CD8-positive, alpha-beta memory T cell (primary cell): ENCODE measurements at regions not wholly inside any gene's neighbourhood (a gene's known extent, or its start where the extent isn't known, plus 50 kb on each side); places are given as distances from the start of the nearest gene placed in this dataset.

Experiments used
- CTCF ChIA-PET: fragments of 350-600 bp; sonication (Branson Sonifier 250); formaldehyde crosslinking; loops from one replicate; lab custom pipeline; 2021; ENCODE audit warnings: antibody characterized with exemption; lab: Charles Lee
- POLR2A ChIA-PET: fragments of 350-600 bp; sonication (Branson Sonifier 250); formaldehyde crosslinking; loops from one replicate; lab custom pipeline; 2021; ENCODE audit warnings: antibody characterized with exemption; lab: Charles Lee
- DNase-seq, 5 donors: peaks; one replicate each; pipeline versions ENCODE4 v3.0.0 to v3.0.0-alpha.2; 2020 to 2022; ENCODE audit warnings: mixed read lengths in 1 of 5
- H3K27ac ChIP-seq: one replicate; pipeline ENCODE4 v1.7.0; 2013; ENCODE audit warnings: low read depth, mild to moderate bottlenecking, low read length, moderate library complexity
- H3K27me3 ChIP-seq: 2 replicates; pipeline ENCODE4 v1.7.0; 2013; ENCODE audit warnings: low read length, mild to moderate bottlenecking; ENCODE audit not compliant: insufficient read depth, poor library complexity, severe bottlenecking
- H3K36me3 ChIP-seq: 2 replicates; pipeline ENCODE4 v1.7.0; 2013; ENCODE audit warnings: mild to moderate bottlenecking, low read length, moderate library complexity; ENCODE audit not compliant: insufficient read depth
- H3K4me1 ChIP-seq: 2 replicates; pipeline ENCODE4 v1.7.0; 2013; ENCODE audit warnings: mild to moderate bottlenecking, low read length, moderate library complexity; ENCODE audit not compliant: insufficient read depth
- H3K4me3 ChIP-seq: 2 replicates; pipeline ENCODE4 v1.7.0; 2013; ENCODE audit warnings: mild to moderate bottlenecking, low read length
- H3K9me3 ChIP-seq: 2 replicates; pipeline ENCODE4 v1.7.0; 2013; ENCODE audit warnings: mild to moderate bottlenecking, low read length
- H3K27ac Mint-ChIP-seq, 8 donors: one replicate each; pipeline ENCODE4 v1.8.0; 2020 to 2021; ENCODE audit warnings: mixed read lengths in 8 of 8, mild to moderate bottlenecking in 6 of 8, inconsistent platforms in 3 of 8, moderate library complexity in 3 of 8
- H3K27me3 Mint-ChIP-seq, 2 donors: one replicate each; pipeline ENCODE4 v1.8.0; 2020 to 2021; ENCODE audit warnings: mixed read lengths in 2 of 2, mild to moderate bottlenecking in 1 of 2, moderate library complexity in 1 of 2
- H3K36me3 Mint-ChIP-seq, 3 donors: one replicate each; pipeline ENCODE4 v1.8.0; 2020 to 2021; ENCODE audit warnings: mixed read lengths in 3 of 3, inconsistent platforms in 1 of 3, mild to moderate bottlenecking in 1 of 3
- H3K4me1 Mint-ChIP-seq, 3 donors: one replicate each; pipeline ENCODE4 v1.8.0; 2020 to 2021; ENCODE audit warnings: mixed read lengths in 3 of 3, inconsistent platforms in 1 of 3, mild to moderate bottlenecking in 1 of 3
- H3K4me3 Mint-ChIP-seq, 7 donors: one replicate each; pipeline ENCODE4 v1.8.0; 2020 to 2021; ENCODE audit warnings: mixed read lengths in 7 of 7, mild to moderate bottlenecking in 6 of 7, moderate library complexity in 4 of 7, inconsistent platforms in 2 of 7
- H3K9me3 Mint-ChIP-seq, 5 donors: one replicate each; pipeline ENCODE4 v1.8.0; 2020 to 2022; ENCODE audit warnings: mixed read lengths in 5 of 5, mild to moderate bottlenecking in 3 of 5, moderate library complexity in 2 of 5, inconsistent platforms in 1 of 5

GRCh38 chr5:74094096-74094781, 468.2 kb downstream of the ARHGEF28 start:
- POLR2A ChIA-PET = no interaction called here
- peaks cover 2 to 11% of the 10 kb centered on the region in 2 donors for H3K27me3 Mint-ChIP-seq
- Histone ChIP-seq H3K4me1 (no peaks in the 10 kb centered on the region), H3K4me3 (no peak overlapping the region), H3K27me3 (no peaks in the 10 kb centered on the region), H3K9me3 (no peaks in the 10 kb centered on the region), H3K36me3 (no peaks in the 10 kb centered on the region), H3K27ac (no peak overlapping the region)
- H3K4me1 Mint-ChIP-seq = no peaks in the 10 kb centered on the region
- peaks cover 0 to 1% (median 0%) of the 10 kb centered on the region in 5 donors for H3K9me3 Mint-ChIP-seq
- no peak for DNase-seq
- no peak overlapping the region for H3K4me3 Mint-ChIP-seq
- CTCF ChIA-PET = no interaction called here
- H3K36me3 Mint-ChIP-seq = no peaks in the 10 kb centered on the region
- no peak overlapping the region for H3K27ac Mint-ChIP-seq

- no peak for DNase-seq
- ChIA-PET POLR2A (no interaction called here), CTCF (no interaction called here)
- Mint-ChIP-seq H3K27me3 (peaks cover 7 to 15% of the 10 kb centered on the region in 2 donors), H3K36me3 (no peaks in the 10 kb centered on the region), H3K4me1 (no peaks in the 10 kb centered on the region), H3K4me3 (no peak overlapping the region), H3K9me3 (no peaks in the 10 kb centered on the region), H3K27ac (no peak overlapping the region)
- Histone ChIP-seq H3K36me3 (no peaks in the 10 kb centered on the region), H3K27ac (no peak overlapping the region), H3K4me1 (no peaks in the 10 kb centered on the region), H3K9me3 (no peaks in the 10 kb centered on the region), H3K4me3 (no peak overlapping the region), H3K27me3 (no peaks in the 10 kb centered on the region)
These were observed 467.6 kb downstream of the ARHGEF28 start for GRCh38 chr5:74093561-74093960.

- no peak overlapping the region for H3K27ac Mint-ChIP-seq
- POLR2A ChIA-PET = no interaction called here
- H3K27me3 Mint-ChIP-seq = peaks cover 7 to 15% of the 10 kb centered on the region in 2 donors
- H3K27me3 ChIP-seq = no peaks in the 10 kb centered on the region
- no peak overlapping the region for H3K4me3 ChIP-seq
- CTCF ChIA-PET = no interaction called here
- H3K4me3 Mint-ChIP-seq = no peak overlapping the region
- H3K4me1 Mint-ChIP-seq = no peaks in the 10 kb centered on the region
- H3K9me3 ChIP-seq = no peaks in the 10 kb centered on the region
- H3K27ac ChIP-seq = no peak overlapping the region
- no peaks in the 10 kb centered on the region for H3K4me1 ChIP-seq
- no peaks in the 10 kb centered on the region for H3K36me3 Mint-ChIP-seq
- DNase-seq = no peak
- no peaks in the 10 kb centered on the region for H3K36me3 ChIP-seq
- no peaks in the 10 kb centered on the region for H3K9me3 Mint-ChIP-seq
These were observed 466.8 kb downstream of the ARHGEF28 start for GRCh38 chr5:74092766-74093165.

GRCh38 chr5:74085782-74086181, 459.8 kb downstream of the ARHGEF28 start:
- no peaks in the 10 kb centered on the region for H3K36me3 ChIP-seq
- H3K9me3 ChIP-seq = no peaks in the 10 kb centered on the region
- Mint-ChIP-seq H3K4me1 (no peaks in the 10 kb centered on the region), H3K4me3 (no peak overlapping the region), H3K27me3 (peaks cover 6 to 19% of the 10 kb centered on the region in 2 donors), H3K9me3 (no peaks in the 10 kb centered on the region), H3K27ac (no peak overlapping the region), H3K36me3 (no peaks in the 10 kb centered on the region)
- H3K4me3 ChIP-seq = no peak overlapping the region
- H3K4me1 ChIP-seq = no peaks in the 10 kb centered on the region
- POLR2A ChIA-PET = no interaction called here
- DNase-seq = no peak
- H3K27ac ChIP-seq = no peak overlapping the region
- CTCF ChIA-PET = no interaction called here
- no peaks in the 10 kb centered on the region for H3K27me3 ChIP-seq

GRCh38 chr5:74085186-74085585, 459.2 kb downstream of the ARHGEF28 start:
- H3K9me3 ChIP-seq = no peaks in the 10 kb centered on the region
- no peaks in the 10 kb centered on the region for H3K4me1 ChIP-seq
- ChIA-PET POLR2A (no interaction called here), CTCF (no interaction called here)
- no peaks in the 10 kb centered on the region for H3K27me3 ChIP-seq
- no peak overlapping the region for H3K4me3 ChIP-seq
- H3K27ac ChIP-seq = no peak overlapping the region
- no peak for DNase-seq
- no peaks in the 10 kb centered on the region for H3K4me1 Mint-ChIP-seq
- H3K27me3 Mint-ChIP-seq = peaks cover 6 to 19% of the 10 kb centered on the region in 2 donors
- no peaks in the 10 kb centered on the region for H3K36me3 ChIP-seq
- H3K9me3 Mint-ChIP-seq = no peaks in the 10 kb centered on the region
- no peak overlapping the region for H3K4me3 Mint-ChIP-seq
- no peaks in the 10 kb centered on the region for H3K36me3 Mint-ChIP-seq
- peak overlapping the region in 1 of 8 donors; percentile 23 for H3K27ac Mint-ChIP-seq

GRCh38 chr5:74083096-74083791, 457.2 kb downstream of the ARHGEF28 start:
- Histone ChIP-seq H3K27me3 (no peaks in the 10 kb centered on the region), H3K4me1 (no peaks in the 10 kb centered on the region), H3K4me3 (no peak overlapping the region), H3K27ac (no peak overlapping the region), H3K36me3 (no peaks in the 10 kb centered on the region), H3K9me3 (no peaks in the 10 kb centered on the region)
- peaks cover 1 to 7% of the 10 kb centered on the region in 2 donors for H3K27me3 Mint-ChIP-seq
- ChIA-PET CTCF (no interaction called here), POLR2A (no interaction called here)
- H3K4me1 Mint-ChIP-seq = no peaks in the 10 kb centered on the region
- H3K36me3 Mint-ChIP-seq = no peaks in the 10 kb centered on the region
- no peak overlapping the region for H3K27ac Mint-ChIP-seq
- no peak overlapping the region for H3K4me3 Mint-ChIP-seq
- no peak for DNase-seq
- H3K9me3 Mint-ChIP-seq = no peaks in the 10 kb centered on the region

- H3K27me3 Mint-ChIP-seq = peaks cover 3 to 7% of the 10 kb centered on the region in 2 donors
- H3K27ac Mint-ChIP-seq = no peak overlapping the region
- DNase-seq = no peak
- H3K27ac ChIP-seq = no peak overlapping the region
- H3K36me3 ChIP-seq = no peaks in the 10 kb centered on the region
- no peaks in the 10 kb centered on the region for H3K36me3 Mint-ChIP-seq
- no peaks in the 10 kb centered on the region for H3K9me3 ChIP-seq
- no peaks in the 10 kb centered on the region for H3K27me3 ChIP-seq
- no peaks in the 10 kb centered on the region for H3K4me1 ChIP-seq
- H3K9me3 Mint-ChIP-seq = no peaks in the 10 kb centered on the region
- CTCF ChIA-PET = no interaction called here
- no peak overlapping the region for H3K4me3 Mint-ChIP-seq
- H3K4me1 Mint-ChIP-seq = no peaks in the 10 kb centered on the region
- H3K4me3 ChIP-seq = no peak overlapping the region
- POLR2A ChIA-PET = no interaction called here
These were observed 456.6 kb downstream of the ARHGEF28 start for GRCh38 chr5:74082512-74083055.

GRCh38 chr5:74081126-74081525, 455.1 kb downstream of the ARHGEF28 start:
- no peak for DNase-seq
- peaks cover 3 to 8% of the 10 kb centered on the region in 2 donors for H3K27me3 Mint-ChIP-seq
- no peaks in the 10 kb centered on the region for H3K9me3 ChIP-seq
- no peak overlapping the region for H3K27ac ChIP-seq
- H3K36me3 ChIP-seq = no peaks in the 10 kb centered on the region
- H3K27ac Mint-ChIP-seq = no peak overlapping the region
- POLR2A ChIA-PET = no interaction called here
- H3K4me3 ChIP-seq = no peak overlapping the region
- H3K4me3 Mint-ChIP-seq = no peak overlapping the region
- H3K9me3 Mint-ChIP-seq = no peaks in the 10 kb centered on the region
- no peaks in the 10 kb centered on the region for H3K4me1 Mint-ChIP-seq
- no peaks in the 10 kb centered on the region for H3K4me1 ChIP-seq
- no peaks in the 10 kb centered on the region for H3K36me3 Mint-ChIP-seq
- CTCF ChIA-PET = no interaction called here
- no peaks in the 10 kb centered on the region for H3K27me3 ChIP-seq
